HEK293 (cell line): ENCODE measurements at regions not wholly inside any gene's neighbourhood (a gene's known extent, or its start where the extent isn't known, plus 50 kb on each side); places are given as distances from the start of the nearest gene placed in this dataset.

Experiments used
- CTCF ChIA-PET: fragments of 350-600 bp; formaldehyde crosslinking; extraction: SDS; loops from one replicate; lab custom pipeline; 2021; ENCODE audit warnings: antibody characterized with exemption; lab: Yijun Ruan, JAX
- POLR2A ChIA-PET: fragments of 300-600 bp; formaldehyde crosslinking; extraction: SDS; loops from one replicate; lab custom pipeline; 2020; ENCODE audit warnings: antibody characterized with exemption, inconsistent platforms; lab: Yijun Ruan, JAX
- H3K27ac ChIP-seq: fragments of 200-500 bp; sonication (Bioruptor generic); 2 replicates; pipeline ENCODE4 v1.5.1; 2014; ENCODE audit warnings: low read depth, low read length, control low read depth, inconsistent platforms; ENCODE audit errors: extremely low read depth
- H3K36me3 ChIP-seq, 2 experiments: fragments of 200-500 bp in 1 of 2; sonication (Bioruptor generic) in 1 of 2; 1 replicate in 1 of 2; 2 replicates in 1 of 2; pipeline ENCODE4 v1.5.1; 2014 to 2017; ENCODE audit warnings: inconsistent platforms in 2 of 2, low read length in 2 of 2; ENCODE audit not compliant: control insufficient read depth in 2 of 2, insufficient read depth in 1 of 2
- H3K4me1 ChIP-seq: fragments of 200-500 bp; sonication (Bioruptor generic); 2 replicates; pipeline ENCODE4 v1.5.1; 2014; ENCODE audit warnings: mild to moderate bottlenecking, low read length, inconsistent platforms; ENCODE audit not compliant: control insufficient read depth, insufficient read depth
- H3K4me3 ChIP-seq: 2 replicates; pipeline ENCODE4 v1.5.1; 2011; ENCODE audit warnings: low read depth, mild to moderate bottlenecking, control low read depth, low read length, moderate library complexity
- H3K9me3 ChIP-seq: fragments of 200-500 bp; sonication (Bioruptor generic); 2 replicates; pipeline ENCODE4 v1.5.1; 2014; ENCODE audit warnings: low read depth, low read length, inconsistent platforms; ENCODE audit not compliant: control insufficient read depth, insufficient read depth
- BCL11B ChIP-seq: fragments of 450-650 bp; formaldehyde crosslinking; IDR thresholded peaks from 2 replicates; pipeline ENCODE4 v1.5.1; 2016; ENCODE audit warnings: low read depth, missing biosample characterization, missing genetic modification characterization
- MYNN ChIP-seq: fragments of 450-650 bp; formaldehyde crosslinking; IDR thresholded peaks from 2 replicates; pipeline ENCODE4 v1.5.1; 2016; ENCODE audit warnings: missing biosample characterization, missing genetic modification characterization, borderline replicate concordance
- YY2 ChIP-seq: fragments of 450-650 bp; formaldehyde crosslinking; IDR thresholded peaks from 2 replicates; pipeline ENCODE4 v1.5.1; 2016; ENCODE audit warnings: missing biosample characterization, missing genetic modification characterization
- ZBTB26 ChIP-seq: fragments of 450-650 bp; formaldehyde crosslinking; optimal IDR thresholded peaks from 2 replicates; pipeline ENCODE3; 2016; ENCODE audit warnings: missing biosample characterization, mild to moderate bottlenecking, missing genetic modification characterization
- ZBTB8A ChIP-seq: fragments of 450-650 bp; formaldehyde crosslinking; IDR thresholded peaks from 2 replicates; pipeline ENCODE4 v1.5.1; 2016; ENCODE audit warnings: missing biosample characterization, missing genetic modification characterization
- ZNF112 ChIP-seq: fragments of 450-650 bp; formaldehyde crosslinking; IDR thresholded peaks from 2 replicates; pipeline ENCODE4 v1.5.0; 2017; ENCODE audit warnings: missing biosample characterization, missing genetic modification characterization
- ZNF174 ChIP-seq: fragments of 450-650 bp; formaldehyde crosslinking; IDR thresholded peaks from 2 replicates; pipeline ENCODE4 v1.5.0; 2017; ENCODE audit warnings: missing biosample characterization, mild to moderate bottlenecking, missing genetic modification characterization
- ZNF2 ChIP-seq: fragments of 450-650 bp; formaldehyde crosslinking; IDR thresholded peaks from 2 replicates; pipeline ENCODE4 v1.5.1; 2016; ENCODE audit warnings: missing biosample characterization, missing genetic modification characterization
- ZNF214 ChIP-seq: fragments of 450-650 bp; formaldehyde crosslinking; IDR thresholded peaks from 2 replicates; pipeline ENCODE4 v1.5.1; 2017; ENCODE audit warnings: missing biosample characterization, mild to moderate bottlenecking, missing genetic modification characterization, borderline replicate concordance
- ZNF274 ChIP-seq, 2 experiments: fragments of 200-500 bp in 1 of 2; fragments of 450-650 bp in 1 of 2; sonication (Bioruptor generic) in 1 of 2; formaldehyde crosslinking in 1 of 2; IDR thresholded peaks; 2 replicates each; pipeline versions ENCODE4 v1.5.1 to v1.6.1; 2014 to 2016; ENCODE audit warnings: borderline replicate concordance in 1 of 2, inconsistent platforms in 1 of 2, low read length in 1 of 2, missing biosample characterization in 1 of 2, missing genetic modification characterization in 1 of 2
- ZNF391 ChIP-seq: fragments of 450-650 bp; formaldehyde crosslinking; IDR thresholded peaks from 2 replicates; pipeline ENCODE4 v1.5.1; 2016; ENCODE audit warnings: low read depth, missing biosample characterization, missing genetic modification characterization, borderline replicate concordance
- ZNF521 ChIP-seq: fragments of 450-650 bp; formaldehyde crosslinking; IDR thresholded peaks from 2 replicates; pipeline ENCODE4 v1.5.1; 2017; ENCODE audit warnings: missing biosample characterization, mild to moderate bottlenecking, missing genetic modification characterization
- ZNF529 ChIP-seq: fragments of 450-650 bp; formaldehyde crosslinking; IDR thresholded peaks from 2 replicates; pipeline ENCODE4 v1.5.1; 2017; ENCODE audit warnings: missing genetic modification characterization, missing biosample characterization; ENCODE audit not compliant: insufficient replicate concordance
- ZNF621 ChIP-seq: fragments of 450-650 bp; formaldehyde crosslinking; IDR thresholded peaks from 2 replicates; pipeline ENCODE4 v1.5.1; 2017; ENCODE audit warnings: missing biosample characterization, missing genetic modification characterization
- ZNF670 ChIP-seq: fragments of 450-650 bp; formaldehyde crosslinking; IDR thresholded peaks from 2 replicates; pipeline ENCODE4 v1.5.1; 2016; ENCODE audit warnings: missing biosample characterization, missing genetic modification characterization, low read depth
- ZNF777 ChIP-seq: fragments of 450-650 bp; formaldehyde crosslinking; IDR thresholded peaks from 2 replicates; pipeline ENCODE4 v1.5.1; 2017; ENCODE audit warnings: missing biosample characterization, missing genetic modification characterization, borderline replicate concordance
- ZNF843 ChIP-seq: fragments of 450-650 bp; formaldehyde crosslinking; IDR thresholded peaks from 2 replicates; pipeline ENCODE4 v1.5.1; 2016; ENCODE audit warnings: missing biosample characterization, missing genetic modification characterization
- TF ChIP-seq, protein P1 (sequence below): fragments of 450-650 bp; formaldehyde crosslinking; IDR thresholded peaks from 2 replicates; pipeline ENCODE4 v1.5.1; 2016; ENCODE audit warnings: missing biosample characterization, missing genetic modification characterization
- TF ChIP-seq, protein P2 (sequence below): fragments of 450-650 bp; formaldehyde crosslinking; IDR thresholded peaks from 2 replicates; pipeline ENCODE4 v1.5.1; 2016; ENCODE audit warnings: missing biosample characterization, missing genetic modification characterization
- TF ChIP-seq, protein P3 (sequence below): fragments of 450-650 bp; formaldehyde crosslinking; IDR thresholded peaks from 2 replicates; pipeline ENCODE4 v1.5.1; 2016; ENCODE audit warnings: missing biosample characterization, missing genetic modification characterization

DNA sequence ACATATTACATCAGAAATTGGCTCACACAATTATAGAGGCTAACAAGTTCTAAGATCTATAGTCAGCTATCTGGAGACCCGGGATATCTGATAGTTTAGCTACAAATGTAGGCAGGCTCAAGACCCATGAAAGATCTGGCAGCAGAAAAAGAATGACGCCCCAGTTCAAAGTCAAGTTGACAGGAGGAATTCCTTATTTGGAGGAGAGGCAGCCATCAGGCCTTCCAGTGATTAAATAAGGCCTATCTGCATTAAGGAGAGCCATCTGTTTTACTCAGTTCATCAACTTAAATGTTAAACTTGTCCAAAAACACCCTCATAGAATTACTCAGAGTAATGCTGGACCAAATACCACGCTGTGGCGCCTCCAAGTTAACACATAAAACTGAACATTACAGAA is 1402.6 kb downstream of the FAM181B start:
- no peak overlapping the region for H3K4me3 ChIP-seq
- H3K4me1 ChIP-seq, result no peaks in the 10 kb centered on the region
- H3K27ac ChIP-seq, result no peak overlapping the region
- ChIA-PET CTCF (no interaction called here), POLR2A (no interaction called here)
- H3K9me3 ChIP-seq, result no peaks in the 10 kb centered on the region
- H3K36me3 ChIP-seq, result no peaks in the 10 kb centered on the region
- TF ChIP-seq ZNF777 (no peak), ZNF843 (tag by site-specific recombination) (no peak), BCL11B (no peak), ZNF274 (IDR thresholded peaks at IDR 0.05; ENCODE audit: low read length) (no peak), ZNF274 (tag by site-specific recombination; IDR thresholded peaks at IDR 0.05; ENCODE audit: borderline replicate concordance) (no peak), ZNF391 (tag by site-specific recombination) (no peak), ZNF521 (tag by site-specific recombination) (no peak), ZBTB26 (no peak), MYNN (no peak), ZNF112 (tag by site-specific recombination) (no peak), ZNF214 (no peak), ZNF670 (tag by site-specific recombination) (no peak), ZNF621 (no peak), YY2 (tag by site-specific recombination) (no peak), ZNF2 (no peak), ZNF174 (tag by site-specific recombination) (no peak), ZBTB8A (tag by site-specific recombination) (no peak), ZNF529 (no peak)
- TF ChIP-seq, protein P1, sequence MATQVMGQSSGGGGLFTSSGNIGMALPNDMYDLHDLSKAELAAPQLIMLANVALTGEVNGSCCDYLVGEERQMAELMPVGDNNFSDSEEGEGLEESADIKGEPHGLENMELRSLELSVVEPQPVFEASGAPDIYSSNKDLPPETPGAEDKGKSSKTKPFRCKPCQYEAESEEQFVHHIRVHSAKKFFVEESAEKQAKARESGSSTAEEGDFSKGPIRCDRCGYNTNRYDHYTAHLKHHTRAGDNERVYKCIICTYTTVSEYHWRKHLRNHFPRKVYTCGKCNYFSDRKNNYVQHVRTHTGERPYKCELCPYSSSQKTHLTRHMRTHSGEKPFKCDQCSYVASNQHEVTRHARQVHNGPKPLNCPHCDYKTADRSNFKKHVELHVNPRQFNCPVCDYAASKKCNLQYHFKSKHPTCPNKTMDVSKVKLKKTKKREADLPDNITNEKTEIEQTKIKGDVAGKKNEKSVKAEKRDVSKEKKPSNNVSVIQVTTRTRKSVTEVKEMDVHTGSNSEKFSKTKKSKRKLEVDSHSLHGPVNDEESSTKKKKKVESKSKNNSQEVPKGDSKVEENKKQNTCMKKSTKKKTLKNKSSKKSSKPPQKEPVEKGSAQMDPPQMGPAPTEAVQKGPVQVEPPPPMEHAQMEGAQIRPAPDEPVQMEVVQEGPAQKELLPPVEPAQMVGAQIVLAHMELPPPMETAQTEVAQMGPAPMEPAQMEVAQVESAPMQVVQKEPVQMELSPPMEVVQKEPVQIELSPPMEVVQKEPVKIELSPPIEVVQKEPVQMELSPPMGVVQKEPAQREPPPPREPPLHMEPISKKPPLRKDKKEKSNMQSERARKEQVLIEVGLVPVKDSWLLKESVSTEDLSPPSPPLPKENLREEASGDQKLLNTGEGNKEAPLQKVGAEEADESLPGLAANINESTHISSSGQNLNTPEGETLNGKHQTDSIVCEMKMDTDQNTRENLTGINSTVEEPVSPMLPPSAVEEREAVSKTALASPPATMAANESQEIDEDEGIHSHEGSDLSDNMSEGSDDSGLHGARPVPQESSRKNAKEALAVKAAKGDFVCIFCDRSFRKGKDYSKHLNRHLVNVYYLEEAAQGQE (tag by site-specific recombination), result no peak
- TF ChIP-seq, protein P2, sequence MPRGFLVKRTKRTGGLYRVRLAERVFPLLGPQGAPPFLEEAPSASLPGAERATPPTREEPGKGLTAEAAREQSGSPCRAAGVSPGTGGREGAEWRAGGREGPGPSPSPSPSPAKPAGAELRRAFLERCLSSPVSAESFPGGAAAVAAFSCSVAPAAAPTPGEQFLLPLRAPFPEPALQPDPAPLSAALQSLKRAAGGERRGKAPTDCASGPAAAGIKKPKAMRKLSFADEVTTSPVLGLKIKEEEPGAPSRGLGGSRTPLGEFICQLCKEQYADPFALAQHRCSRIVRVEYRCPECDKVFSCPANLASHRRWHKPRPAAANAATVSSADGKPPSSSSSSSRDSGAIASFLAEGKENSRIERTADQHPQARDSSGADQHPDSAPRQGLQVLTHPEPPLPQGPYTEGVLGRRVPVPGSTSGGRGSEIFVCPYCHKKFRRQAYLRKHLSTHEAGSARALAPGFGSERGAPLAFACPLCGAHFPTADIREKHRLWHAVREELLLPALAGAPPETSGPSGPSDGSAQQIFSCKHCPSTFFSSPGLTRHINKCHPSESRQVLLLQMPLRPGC (tag by site-specific recombination), result no peak
- TF ChIP-seq, protein P3, sequence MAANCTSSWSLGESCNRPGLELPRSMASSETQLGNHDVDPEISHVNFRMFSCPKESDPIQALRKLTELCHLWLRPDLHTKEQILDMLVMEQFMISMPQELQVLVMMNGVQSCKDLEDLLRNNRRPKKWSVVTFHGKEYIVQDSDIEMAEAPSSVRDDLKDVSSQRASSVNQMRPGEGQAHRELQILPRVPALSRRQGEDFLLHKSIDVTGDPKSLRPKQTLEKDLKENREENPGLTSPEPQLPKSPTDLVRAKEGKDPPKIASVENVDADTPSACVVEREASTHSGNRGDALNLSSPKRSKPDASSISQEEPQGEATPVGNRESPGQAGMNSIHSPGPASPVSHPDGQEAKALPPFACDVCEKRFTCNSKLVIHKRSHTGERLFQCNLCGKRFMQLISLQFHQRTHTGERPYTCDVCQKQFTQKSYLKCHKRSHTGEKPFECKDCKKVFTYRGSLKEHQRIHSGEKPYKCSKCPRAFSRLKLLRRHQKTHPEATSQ (tag by site-specific recombination), result no peak
